Left ventricle myocardium inferior (tissue), 1 donor: ENCODE measurements at regions not wholly inside any gene's neighbourhood (a gene's known extent, or its start where the extent isn't known, plus 50 kb on each side); places are given as distances from the start of the nearest gene placed in this dataset.

Source experiments
- DNase-seq: peaks from one replicate; pipeline ENCODE4 v3.0.0-alpha.2; 2020
- H3K27ac ChIP-seq: fragments of 200-600 bp; replicated peaks from 2 replicates; pipeline ENCODE4 v1.8.0; 2021
- H3K27me3 ChIP-seq: fragments of 200-600 bp; 2 replicates; pipeline ENCODE4 v1.8.0; 2021; ENCODE audit warnings: low read depth
- H3K36me3 ChIP-seq: fragments of 200-600 bp; 2 replicates; pipeline ENCODE4 v1.8.0; 2021
- H3K4me1 ChIP-seq: fragments of 200-600 bp; 2 replicates; pipeline ENCODE4 v1.8.0; 2021
- H3K4me3 ChIP-seq: fragments of 200-600 bp; 2 replicates; pipeline ENCODE4 v1.8.0; 2021; ENCODE audit warnings: mild to moderate bottlenecking, moderate library complexity
- H3K9me3 ChIP-seq: fragments of 200-600 bp; replicated peaks from 2 replicates; pipeline ENCODE4 v1.8.0; 2021
- CTCF ChIP-seq: fragments of 200-600 bp; IDR thresholded peaks from 2 replicates; pipeline ENCODE4 v1.8.0; 2021; ENCODE audit warnings: antibody characterized with exemption, mild to moderate bottlenecking, borderline replicate concordance
- intact Hi-C: fragments of 100-400 bp; cut with micrococcal nuclease; formaldehyde crosslinking; loops from one replicate; pipeline ENCODE4 v1.11.0; 2022
- donor health status: DM: no; HTN: yes; CAD: no; lungs with severe emphysema.

GRCh38 chr5:91851670-91852069 is 468.6 kb upstream of the ARRDC3 start:
- intact Hi-C loops = no loop called here
- DNase-seq = no peak
- Histone ChIP-seq H3K9me3 (no peaks in the 10 kb centered on the region), H3K4me1 (no peaks in the 10 kb centered on the region), H3K36me3 (no peaks in the 10 kb centered on the region), H3K27me3 (no peaks in the 10 kb centered on the region), H3K4me3 (no peak overlapping the region), H3K27ac (no peak overlapping the region)
- TF ChIP-seq CTCF = no peak

GRCh38 chr5:91850031-91850430 is 466.9 kb upstream of the ARRDC3 start:
- H3K9me3 ChIP-seq = no peaks in the 10 kb centered on the region
- no peaks in the 10 kb centered on the region for H3K4me1 ChIP-seq
- TF ChIP-seq CTCF = no peak
- no peaks in the 10 kb centered on the region for H3K27me3 ChIP-seq
- DNase-seq = no peak
- intact Hi-C loops = no loop called here
- no peaks in the 10 kb centered on the region for H3K36me3 ChIP-seq
- no peak overlapping the region for H3K4me3 ChIP-seq
- no peak overlapping the region for H3K27ac ChIP-seq

DNA sequence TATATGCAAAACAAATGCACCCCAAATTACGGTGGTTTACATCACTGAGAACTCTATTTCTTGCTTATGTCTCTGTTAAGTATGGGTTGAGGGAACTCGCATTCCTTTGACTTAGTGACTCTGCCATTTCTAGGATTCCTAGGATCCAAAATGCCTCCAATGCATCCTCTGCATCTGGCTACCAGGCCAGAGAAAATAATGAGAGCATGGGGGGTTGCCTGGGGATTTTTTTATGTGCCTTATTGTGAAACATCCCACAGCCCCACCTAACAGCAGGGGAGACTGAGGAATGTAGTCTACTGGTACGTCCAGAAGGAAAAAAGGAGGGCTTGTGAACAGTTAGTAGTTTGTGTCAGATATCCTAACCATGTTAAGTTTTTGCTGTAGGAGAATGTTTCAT is 466.0 kb upstream of the ARRDC3 start:
- Histone ChIP-seq H3K4me1 (no peaks in the 10 kb centered on the region), H3K36me3 (no peaks in the 10 kb centered on the region), H3K4me3 (no peak overlapping the region), H3K27ac (no peak overlapping the region), H3K27me3 (no peaks in the 10 kb centered on the region), H3K9me3 (no peaks in the 10 kb centered on the region)
- no peak for DNase-seq
- no peak for TF ChIP-seq CTCF
- intact Hi-C loops = no loop called here

- no peaks in the 10 kb centered on the region for H3K9me3 ChIP-seq
- no peak overlapping the region for H3K27ac ChIP-seq
- intact Hi-C loops = no loop called here
- no peak for DNase-seq
- no peaks in the 10 kb centered on the region for H3K27me3 ChIP-seq
- no peak overlapping the region for H3K4me3 ChIP-seq
- no peaks in the 10 kb centered on the region for H3K36me3 ChIP-seq
- no peak for TF ChIP-seq CTCF
- no peaks in the 10 kb centered on the region for H3K4me1 ChIP-seq
These were observed 465.3 kb upstream of the ARRDC3 start for GRCh38 chr5:91848453-91848852.

- Histone ChIP-seq H3K27me3 (no peaks in the 10 kb centered on the region), H3K27ac (no peak overlapping the region), H3K36me3 (no peaks in the 10 kb centered on the region), H3K9me3 (no peaks in the 10 kb centered on the region), H3K4me3 (no peak overlapping the region), H3K4me1 (peaks cover 4% of the 10 kb centered on the region)
- no peak for DNase-seq
- no peak for TF ChIP-seq CTCF
- intact Hi-C loops = no loop called here
These were observed 458.3 kb upstream of the ARRDC3 start for GRCh38 chr5:91841423-91841822.

DNA sequence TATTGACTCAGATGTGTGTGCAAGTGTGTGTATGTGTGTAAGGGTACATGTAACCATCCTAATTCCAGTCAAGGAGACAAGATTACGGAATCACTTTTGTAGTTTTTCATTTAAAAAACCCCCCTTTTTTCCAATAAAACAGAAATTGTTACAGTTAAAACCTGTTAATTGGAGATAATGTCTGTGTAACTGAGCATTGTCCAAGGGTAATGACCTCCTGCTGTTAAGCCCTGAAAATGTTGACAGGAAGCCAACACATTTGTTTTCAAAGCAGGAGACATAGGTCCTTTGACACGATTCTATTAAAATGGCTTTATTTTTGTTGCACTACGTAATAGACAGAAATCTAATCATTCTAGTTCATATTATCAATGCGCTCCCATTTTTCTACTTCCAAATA is 457.3 kb upstream of the ARRDC3 start:
- H3K4me3 ChIP-seq = no peak overlapping the region
- H3K27ac ChIP-seq = no peak overlapping the region
- DNase-seq = no peak
- no peak for TF ChIP-seq CTCF
- H3K9me3 ChIP-seq = no peaks in the 10 kb centered on the region
- H3K27me3 ChIP-seq = no peaks in the 10 kb centered on the region
- intact Hi-C loops = no loop called here
- no peaks in the 10 kb centered on the region for H3K36me3 ChIP-seq
- peaks cover 4% of the 10 kb centered on the region for H3K4me1 ChIP-seq
